B cell (primary cell): ENCODE measurements at regions not wholly inside any gene's neighbourhood (a gene's known extent, or its start where the extent isn't known, plus 50 kb on each side); places are given as distances from the start of the nearest gene placed in this dataset.

Experiments
- ATAC-seq: fragments of 200-7000 bp; cut with Tn5 transposase; one replicate; pipeline ENCODE4 v1.10.0; 2021; ENCODE audit warnings: low read depth, mild to moderate bottlenecking, moderate number of reproducible peaks, moderate library complexity
- CTCF ChIA-PET: fragments of 350-600 bp; sonication (Branson Sonifier 250); formaldehyde crosslinking; loops from one replicate; lab custom pipeline; 2021; ENCODE audit warnings: antibody characterized with exemption, inconsistent platforms; lab: Charles Lee
- POLR2A ChIA-PET: fragments of 350-600 bp; sonication (Branson Sonifier 250); formaldehyde crosslinking; loops from one replicate; lab custom pipeline; 2021; ENCODE audit warnings: antibody characterized with exemption; lab: Charles Lee
- DNase-seq: peaks from one replicate; pipeline ENCODE4 v3.0.0; 2013
- H2AFZ ChIP-seq: 2 replicates; pipeline ENCODE4 v1.6.1; 2012; ENCODE audit warnings: mild to moderate bottlenecking, low read depth, low read length; ENCODE audit not compliant: insufficient read depth, poor library complexity, severe bottlenecking
- H3K27ac ChIP-seq, 2 donors: 1 replicate in 1 of 2; 2 replicates in 1 of 2; pipeline ENCODE4 v1.5.1; 2012 to 2013; ENCODE audit warnings: low read length in 2 of 2, mild to moderate bottlenecking in 2 of 2, moderate library complexity in 1 of 2
- H3K27me3 ChIP-seq, 4 experiments: fragments of 200-600 bp in 1 of 4; sonication (generic) in 1 of 4; replicated peaks in 1 of 4; 1 replicate in 2 of 4; 2 replicates in 2 of 4; pipeline versions ENCODE4 v1.6.1 to v1.7.0; 2013 to 2016; ENCODE audit warnings: low read length in 3 of 4, mild to moderate bottlenecking in 2 of 4, mixed read lengths in 1 of 4, moderate library complexity in 1 of 4; ENCODE audit not compliant: insufficient read depth in 4 of 4, control insufficient read depth in 3 of 4; ENCODE audit errors: control extremely low read depth in 1 of 4
- H3K36me3 ChIP-seq, 2 experiments: replicated peaks in 1 of 2; 1 replicate in 1 of 2; 2 replicates in 1 of 2; pipeline versions ENCODE4 v1.6.1 to v1.7.1; 2013; ENCODE audit warnings: low read length in 1 of 2; ENCODE audit not compliant: insufficient read depth in 2 of 2, control insufficient read depth in 1 of 2; ENCODE audit errors: control extremely low read depth in 1 of 2, extremely low read depth in 1 of 2
- H3K4me1 ChIP-seq, 2 donors: fragments of 200-600 bp in 1 of 2; sonication (generic) in 1 of 2; 1 replicate in 1 of 2; 2 replicates in 1 of 2; pipeline versions ENCODE4 v1.5.1 to v1.6.1; 2013 to 2017; ENCODE audit warnings: low read length in 2 of 2; ENCODE audit not compliant: control insufficient read depth in 2 of 2, insufficient read depth in 2 of 2
- H3K4me2 ChIP-seq: replicated peaks from 2 replicates; pipeline ENCODE3; 2012; ENCODE audit warnings: mild to moderate bottlenecking, low read depth, low read length; ENCODE audit not compliant: poor library complexity, severe bottlenecking
- H3K4me3 ChIP-seq, 5 experiments: fragments of 200-600 bp in 1 of 5; sonication (generic) in 1 of 5; 1 replicate in 3 of 5; 2 replicates in 2 of 5; pipeline versions ENCODE4 v1.5.1 to v1.7.0; 2011 to 2016; ENCODE audit warnings: low read length in 4 of 5, mild to moderate bottlenecking in 4 of 5, low read depth in 2 of 5, control low read depth in 1 of 5, moderate library complexity in 1 of 5; ENCODE audit not compliant: insufficient read depth in 1 of 5; ENCODE audit errors: control extremely low read depth in 1 of 5, extremely low read depth in 1 of 5
- H3K79me2 ChIP-seq: fragments of 200-600 bp; sonication (generic); one replicate; pipeline ENCODE4 v1.6.0; 2016; ENCODE audit warnings: low read length; ENCODE audit not compliant: control insufficient read depth, insufficient read depth
- H3K9ac ChIP-seq: fragments of 200-600 bp; sonication (generic); 2 replicates; pipeline ENCODE4 v1.6.1; 2017; ENCODE audit warnings: mild to moderate bottlenecking, low read length, moderate library complexity
- H3K9me3 ChIP-seq, 3 donors: one replicate each; pipeline versions ENCODE4 v1.6.1 to v1.7.1; 2013; ENCODE audit warnings: low read length in 2 of 3; ENCODE audit not compliant: control insufficient read depth in 2 of 3, insufficient read depth in 1 of 3; ENCODE audit errors: control extremely low read depth in 1 of 3
- H4K20me1 ChIP-seq: 2 replicates; pipeline ENCODE4 v1.6.0; 2012; ENCODE audit warnings: mild to moderate bottlenecking, low read length; ENCODE audit not compliant: insufficient read depth, control insufficient read depth, poor library complexity, severe bottlenecking
- H3K27ac Mint-ChIP-seq: one replicate; pipeline ENCODE4 v1.8.0; 2021; ENCODE audit warnings: mixed read lengths
- H3K27me3 Mint-ChIP-seq: one replicate; pipeline ENCODE4 v1.8.0; 2021; ENCODE audit warnings: mixed read lengths
- H3K4me1 Mint-ChIP-seq: one replicate; pipeline ENCODE4 v1.8.0; 2021; ENCODE audit warnings: mixed read lengths
- H3K4me3 Mint-ChIP-seq: one replicate; pipeline ENCODE4 v1.8.0; 2021; ENCODE audit warnings: mixed read lengths
- H3K9me3 Mint-ChIP-seq: one replicate; pipeline ENCODE4 v1.8.0; 2022; ENCODE audit warnings: mixed read lengths; ENCODE audit not compliant: insufficient read depth
- EZH2 ChIP-seq: IDR thresholded peaks from 2 replicates; pipeline ENCODE4 v1.6.1; 2012; ENCODE audit warnings: borderline replicate concordance, low read depth, mild to moderate bottlenecking, moderate library complexity, low read length; ENCODE audit not compliant: insufficient read depth, poor library complexity, severe bottlenecking
- whole genome bisulfite sequencing: methylation state at CpG from one replicate; pipeline ENCODE4 v1.1.5; 2013; ENCODE audit warnings: missing lambda C conversion rate; ENCODE audit not compliant: insufficient coverage; 5-methylcytosine and 5-hydroxymethylcytosine counted together
- intact Hi-C: fragments of 100-400 bp; cut with micrococcal nuclease; formaldehyde crosslinking; loops from one replicate; pipeline ENCODE4 v1.10.0; 2022
- TF ChIP-seq, protein P1 (sequence below): fragments of 200-600 bp; IDR thresholded peaks from one replicate; pipeline ENCODE4 v1.8.0; 2022; ENCODE audit warnings: antibody characterized with exemption, mild to moderate bottlenecking

DNA sequence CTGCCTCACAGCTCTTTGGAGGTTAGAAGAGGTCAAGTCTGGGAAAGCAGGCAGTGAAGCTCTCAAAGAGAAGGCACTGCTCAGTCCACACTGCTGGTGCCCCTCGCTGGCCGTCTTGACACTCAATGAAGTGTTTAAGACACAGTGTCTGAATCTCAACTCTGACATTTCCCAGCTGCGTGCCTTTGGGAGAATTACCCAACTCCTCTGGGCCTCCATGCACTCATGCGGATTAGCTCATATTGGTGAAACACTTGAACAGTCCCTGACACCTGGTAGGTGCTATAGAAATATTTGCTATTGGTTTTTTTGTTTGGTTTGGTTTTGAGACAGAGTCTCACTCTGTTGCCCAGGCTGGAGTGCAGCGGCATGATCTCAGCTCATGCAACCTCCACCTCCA, 281.0 kb downstream of the SRBD1 start:
- WGBS, result 94% methylated on average over 3 of the region's 5 CpGs
- Mint-ChIP-seq H3K27ac (no peak overlapping the region), H3K4me3 (no peak overlapping the region)

DNA sequence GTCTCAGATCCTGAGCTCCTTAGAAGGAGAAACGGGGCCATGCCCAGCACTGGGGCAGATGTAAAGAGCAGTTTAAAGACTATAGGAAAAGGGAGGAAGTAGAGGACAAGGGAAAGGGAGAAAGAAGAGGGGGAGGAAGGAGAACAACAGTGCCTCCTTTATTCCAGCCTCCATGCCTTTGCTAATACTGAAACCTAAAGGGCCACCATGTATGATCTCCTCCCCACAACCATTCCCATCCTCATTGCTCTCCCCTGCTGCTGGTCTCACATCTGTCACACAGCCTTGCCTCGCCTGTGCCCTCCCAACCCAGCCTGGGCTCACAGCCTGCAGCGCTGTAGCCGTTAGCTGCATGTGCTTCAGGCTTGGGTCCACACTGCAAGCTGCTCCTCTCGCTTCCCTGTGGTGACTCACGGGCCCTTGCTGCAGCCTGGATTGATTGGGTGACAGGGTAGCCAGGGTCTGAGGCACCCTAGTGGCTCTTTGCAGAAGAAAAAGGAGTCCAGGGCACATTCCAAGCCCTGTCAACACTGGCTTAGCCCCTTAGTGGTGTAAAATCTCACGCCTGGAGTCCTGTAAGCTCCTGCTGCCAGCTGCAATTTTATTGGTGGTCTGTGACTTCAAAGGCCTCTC, 281.9 kb downstream of the SRBD1 start:
- Mint-ChIP-seq H3K27ac (no peak overlapping the region), H3K9me3 (no peaks in the 10 kb centered on the region), H3K27me3 (peaks cover 6% of the 10 kb centered on the region), H3K4me3 (no peak overlapping the region), H3K4me1 (peaks cover 2% of the 10 kb centered on the region)
- 88% methylated on average over 6 of the region's 7 CpGs for WGBS
- Histone ChIP-seq H3K9ac (no peak overlapping the region), H4K20me1 (no peaks in the 10 kb centered on the region), H3K36me3 (no peaks in the 10 kb centered on the region), H3K4me2 (no peak overlapping the region), H3K27ac (no peak overlapping the region), H3K9me3 (no peaks in the 10 kb centered on the region), H2AFZ (no peak overlapping the region), H3K4me3 (no peak overlapping the region), H3K27me3 (peaks cover 0 to 4% (median under 1%) of the 10 kb centered on the region in 4 experiments), H3K79me2 (no peaks in the 10 kb centered on the region), H3K4me1 (no peaks in the 10 kb centered on the region)
- ChIA-PET POLR2A (no interaction called here), CTCF (no interaction called here)
- DNase-seq (no peak), ATAC-seq (no peak)
- TF ChIP-seq, protein P1, sequence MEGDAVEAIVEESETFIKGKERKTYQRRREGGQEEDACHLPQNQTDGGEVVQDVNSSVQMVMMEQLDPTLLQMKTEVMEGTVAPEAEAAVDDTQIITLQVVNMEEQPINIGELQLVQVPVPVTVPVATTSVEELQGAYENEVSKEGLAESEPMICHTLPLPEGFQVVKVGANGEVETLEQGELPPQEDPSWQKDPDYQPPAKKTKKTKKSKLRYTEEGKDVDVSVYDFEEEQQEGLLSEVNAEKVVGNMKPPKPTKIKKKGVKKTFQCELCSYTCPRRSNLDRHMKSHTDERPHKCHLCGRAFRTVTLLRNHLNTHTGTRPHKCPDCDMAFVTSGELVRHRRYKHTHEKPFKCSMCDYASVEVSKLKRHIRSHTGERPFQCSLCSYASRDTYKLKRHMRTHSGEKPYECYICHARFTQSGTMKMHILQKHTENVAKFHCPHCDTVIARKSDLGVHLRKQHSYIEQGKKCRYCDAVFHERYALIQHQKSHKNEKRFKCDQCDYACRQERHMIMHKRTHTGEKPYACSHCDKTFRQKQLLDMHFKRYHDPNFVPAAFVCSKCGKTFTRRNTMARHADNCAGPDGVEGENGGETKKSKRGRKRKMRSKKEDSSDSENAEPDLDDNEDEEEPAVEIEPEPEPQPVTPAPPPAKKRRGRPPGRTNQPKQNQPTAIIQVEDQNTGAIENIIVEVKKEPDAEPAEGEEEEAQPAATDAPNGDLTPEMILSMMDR, result no peak
- no peak for TF ChIP-seq EZH2
- intact Hi-C loops, result no loop called here

More for the DNA sequence above, 281.0 kb downstream of the SRBD1 start:
- ATAC-seq (no peak), DNase-seq (no peak)
- no peak overlapping the region for H2AFZ ChIP-seq
- no peaks in the 10 kb centered on the region for H4K20me1 ChIP-seq
- Mint-ChIP-seq H3K9me3 (no peaks in the 10 kb centered on the region), H3K4me1 (peaks cover 2% of the 10 kb centered on the region), H3K27me3 (peaks cover 6% of the 10 kb centered on the region)
- H3K9ac ChIP-seq, result no peak overlapping the region
- POLR2A ChIA-PET, result no interaction called here
- H3K27ac ChIP-seq, result no peak overlapping the region
- H3K36me3 ChIP-seq, result no peaks in the 10 kb centered on the region
- no peaks in the 10 kb centered on the region for H3K9me3 ChIP-seq
- TF ChIP-seq, protein P1, result no peak
- TF ChIP-seq EZH2, result no peak
- no peaks in the 10 kb centered on the region for H3K79me2 ChIP-seq
- CTCF ChIA-PET, result no interaction called here
- peaks cover 0 to 4% (median under 1%) of the 10 kb centered on the region in 4 experiments for H3K27me3 ChIP-seq
- no peaks in the 10 kb centered on the region for H3K4me1 ChIP-seq
- no peak overlapping the region for H3K4me2 ChIP-seq
- no peak overlapping the region for H3K4me3 ChIP-seq
- intact Hi-C loops, result no loop called here
